DND-41 (cell line): ENCODE measurements at regions not wholly inside any gene's neighbourhood (a gene's known extent, or its start where the extent isn't known, plus 50 kb on each side); places are given as distances from the start of the nearest gene placed in this dataset.

Experiments used
- ATAC-seq: fragments of 200-7000 bp; cut with Tn5 transposase; 3 replicates; pipeline ENCODE4 v1.9.1; 2021; ENCODE audit warnings: low read depth; ENCODE audit not compliant: insufficient read depth
- DNase-seq: peaks from one replicate; pipeline ENCODE4 v3.0.0-alpha.2; 2020
- H2AFZ ChIP-seq: 2 replicates; pipeline ENCODE4 v1.6.0; 2012; ENCODE audit warnings: low read depth, low read length
- H3K27ac ChIP-seq: 2 replicates; pipeline ENCODE4 v1.5.1; 2012; ENCODE audit warnings: low read length, inconsistent platforms
- H3K27me3 ChIP-seq: fragments of 200-600 bp; sonication (generic); 2 replicates; pipeline ENCODE4 v1.6.0; 2012; ENCODE audit warnings: low read length, mild to moderate bottlenecking, inconsistent platforms; ENCODE audit not compliant: insufficient read depth, poor library complexity
- H3K36me3 ChIP-seq: 2 replicates; pipeline ENCODE4 v1.5.1; 2012; ENCODE audit warnings: low read length, inconsistent platforms; ENCODE audit not compliant: insufficient read depth
- H3K4me1 ChIP-seq: 2 replicates; pipeline ENCODE4 v1.5.1; 2012; ENCODE audit warnings: mild to moderate bottlenecking, low read length; ENCODE audit not compliant: insufficient read depth
- H3K4me2 ChIP-seq: 2 replicates; pipeline ENCODE4 v1.6.0; 2012; ENCODE audit warnings: mild to moderate bottlenecking, moderate library complexity, low read length, inconsistent platforms; ENCODE audit not compliant: insufficient read depth
- H3K4me3 ChIP-seq, 2 experiments: fragments of 200-600 bp in 1 of 2; shearing (Covaris generic) in 1 of 2; 2 replicates each; pipeline ENCODE4 v1.5.1; 2012 to 2016; ENCODE audit warnings: inconsistent platforms in 2 of 2, low read length in 2 of 2, mild to moderate bottlenecking in 2 of 2, low read depth in 1 of 2, moderate library complexity in 1 of 2
- H3K79me2 ChIP-seq: 2 replicates; pipeline ENCODE4 v1.6.0; 2012; ENCODE audit warnings: low read length, inconsistent platforms; ENCODE audit not compliant: insufficient read depth
- H3K9ac ChIP-seq: 2 replicates; pipeline ENCODE4 v1.6.0; 2012; ENCODE audit warnings: low read depth, mild to moderate bottlenecking, inconsistent platforms, low read length, moderate library complexity
- H3K9me3 ChIP-seq: 2 replicates; pipeline ENCODE4 v1.5.1; 2012; ENCODE audit warnings: low read length, moderate library complexity, mild to moderate bottlenecking, inconsistent platforms; ENCODE audit not compliant: insufficient read depth, severe bottlenecking
- H4K20me1 ChIP-seq: 2 replicates; pipeline ENCODE4 v1.6.0; 2012; ENCODE audit warnings: low read length; ENCODE audit not compliant: insufficient read depth
- EZH2 ChIP-seq: IDR thresholded peaks from 3 replicates; pipeline ENCODE4 v1.6.1; 2012; ENCODE audit warnings: borderline replicate concordance, low read depth, mild to moderate bottlenecking, moderate library complexity, low read length, inconsistent platforms; ENCODE audit not compliant: severe bottlenecking
- TF ChIP-seq, protein P1 (sequence below): IDR thresholded peaks from 2 replicates; pipeline ENCODE4 v1.5.1; 2012; ENCODE audit warnings: borderline replicate concordance, low read length, moderate library complexity, mild to moderate bottlenecking; ENCODE audit not compliant: poor library complexity, severe bottlenecking; ENCODE audit errors: extremely low read depth

DNA sequence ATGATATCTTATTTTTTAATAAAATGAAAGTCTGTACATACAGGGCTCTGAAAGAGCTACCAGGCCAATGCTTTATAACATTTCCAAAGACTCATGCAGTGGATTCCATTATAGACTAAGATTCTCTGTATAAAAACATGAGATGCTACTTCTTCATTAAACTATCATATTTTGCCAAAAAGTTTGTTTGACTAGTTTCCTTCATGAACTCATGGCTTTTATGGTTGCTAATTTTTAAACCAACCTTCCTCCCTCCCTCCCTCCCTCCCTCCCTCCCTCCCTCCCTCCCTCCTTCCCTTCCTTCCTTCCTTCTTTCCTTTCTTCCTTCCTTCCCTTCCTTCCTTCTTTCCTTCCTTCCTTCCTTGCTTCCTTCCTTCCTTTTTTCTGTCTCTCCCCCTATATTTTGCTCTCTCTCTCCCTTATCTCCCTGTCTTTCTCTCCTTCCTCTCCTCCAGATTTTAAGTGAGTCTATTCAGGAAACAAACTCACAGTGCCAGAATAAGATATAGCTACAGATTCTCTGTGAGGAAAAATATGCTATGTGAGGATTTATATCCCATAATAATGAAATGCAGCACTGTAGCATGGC is 961.5 kb upstream of the ZEB2 start:
- Histone ChIP-seq H3K4me2 (no peak overlapping the region), H3K79me2 (no peaks in the 10 kb centered on the region), H2AFZ (no peak overlapping the region), H3K9me3 (no peaks in the 10 kb centered on the region), H3K9ac (no peak overlapping the region), H3K4me1 (no peaks in the 10 kb centered on the region), H3K27me3 (no peaks in the 10 kb centered on the region), H3K4me3 (no peak overlapping the region), H3K27ac (no peak overlapping the region), H4K20me1 (no peaks in the 10 kb centered on the region), H3K36me3 (no peaks in the 10 kb centered on the region)
- TF ChIP-seq EZH2 = no peak
- TF ChIP-seq, protein P1, sequence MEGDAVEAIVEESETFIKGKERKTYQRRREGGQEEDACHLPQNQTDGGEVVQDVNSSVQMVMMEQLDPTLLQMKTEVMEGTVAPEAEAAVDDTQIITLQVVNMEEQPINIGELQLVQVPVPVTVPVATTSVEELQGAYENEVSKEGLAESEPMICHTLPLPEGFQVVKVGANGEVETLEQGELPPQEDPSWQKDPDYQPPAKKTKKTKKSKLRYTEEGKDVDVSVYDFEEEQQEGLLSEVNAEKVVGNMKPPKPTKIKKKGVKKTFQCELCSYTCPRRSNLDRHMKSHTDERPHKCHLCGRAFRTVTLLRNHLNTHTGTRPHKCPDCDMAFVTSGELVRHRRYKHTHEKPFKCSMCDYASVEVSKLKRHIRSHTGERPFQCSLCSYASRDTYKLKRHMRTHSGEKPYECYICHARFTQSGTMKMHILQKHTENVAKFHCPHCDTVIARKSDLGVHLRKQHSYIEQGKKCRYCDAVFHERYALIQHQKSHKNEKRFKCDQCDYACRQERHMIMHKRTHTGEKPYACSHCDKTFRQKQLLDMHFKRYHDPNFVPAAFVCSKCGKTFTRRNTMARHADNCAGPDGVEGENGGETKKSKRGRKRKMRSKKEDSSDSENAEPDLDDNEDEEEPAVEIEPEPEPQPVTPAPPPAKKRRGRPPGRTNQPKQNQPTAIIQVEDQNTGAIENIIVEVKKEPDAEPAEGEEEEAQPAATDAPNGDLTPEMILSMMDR = no peak
- no peak for DNase-seq
- no peak for ATAC-seq

DNA sequence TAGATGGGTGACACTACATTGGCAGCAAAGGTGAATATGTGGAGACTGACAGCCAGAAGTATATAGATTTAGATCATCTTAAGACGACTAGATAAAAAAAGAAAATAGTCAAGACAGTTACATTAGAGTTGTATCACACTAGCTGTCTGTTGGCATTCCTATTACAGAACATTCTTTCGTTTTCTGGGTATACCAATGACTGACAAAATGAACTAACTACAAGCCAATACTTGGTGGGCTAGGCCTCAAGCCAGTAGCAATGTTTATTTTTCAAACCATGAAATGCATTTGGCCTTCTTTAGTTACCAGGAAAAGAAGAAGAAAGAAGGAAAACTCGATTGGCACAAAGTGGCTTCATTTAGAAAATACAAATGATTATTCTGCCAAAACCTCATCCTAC is 944.9 kb upstream of the ZEB2 start:
- no peaks in the 10 kb centered on the region for H3K4me1 ChIP-seq
- ATAC-seq (no peak), DNase-seq (no peak)
- no peaks in the 10 kb centered on the region for H3K36me3 ChIP-seq
- H3K9ac ChIP-seq = no peak overlapping the region
- no peak overlapping the region for H3K4me2 ChIP-seq
- TF ChIP-seq, protein P1 = no peak
- no peak for TF ChIP-seq EZH2
- H3K27ac ChIP-seq = no peak overlapping the region
- no peaks in the 10 kb centered on the region for H3K79me2 ChIP-seq
- H3K9me3 ChIP-seq = no peaks in the 10 kb centered on the region
- H3K4me3 ChIP-seq = no peak overlapping the region
- H3K27me3 ChIP-seq = no peaks in the 10 kb centered on the region
- no peaks in the 10 kb centered on the region for H4K20me1 ChIP-seq
- H2AFZ ChIP-seq = 0 out of 2 replicates have a peak overlapping the region, but pooled peaks have one; percentile 46

DNA sequence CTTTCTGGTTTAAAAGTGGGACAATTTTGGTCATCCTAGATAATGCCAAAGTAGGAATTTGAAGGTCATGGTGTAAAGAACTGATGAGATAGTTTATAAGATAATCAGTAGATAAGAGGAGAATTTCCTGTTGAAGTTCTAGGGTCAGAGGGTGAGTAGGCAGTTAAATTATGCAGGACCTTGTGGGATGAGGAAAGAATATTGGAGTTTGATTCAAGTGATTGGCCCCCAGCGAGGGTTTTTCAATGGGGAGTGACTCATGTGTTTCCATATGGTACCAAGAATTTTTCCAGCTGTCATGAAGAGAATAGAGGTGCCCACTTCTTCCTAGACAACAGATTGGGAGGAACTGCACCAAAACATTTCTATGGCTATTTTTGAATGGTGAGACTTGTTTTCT is 940.2 kb upstream of the ZEB2 start:
- Histone ChIP-seq H3K4me2 (no peak overlapping the region), H3K9ac (no peak overlapping the region), H3K4me3 (no peak overlapping the region), H3K4me1 (no peaks in the 10 kb centered on the region), H3K9me3 (no peaks in the 10 kb centered on the region), H3K27me3 (no peaks in the 10 kb centered on the region), H3K27ac (no peak overlapping the region), H4K20me1 (no peaks in the 10 kb centered on the region), H3K36me3 (no peaks in the 10 kb centered on the region), H3K79me2 (no peaks in the 10 kb centered on the region), H2AFZ (no peak overlapping the region)
- DNase-seq = no peak
- ATAC-seq = no peak
- TF ChIP-seq, protein P1 = no peak
- no peak for TF ChIP-seq EZH2
